HG03342 (cell line): ENCODE measurements at regions not wholly inside any gene's neighbourhood (a gene's known extent, or its start where the extent isn't known, plus 50 kb on each side); places are given as distances from the start of the nearest gene placed in this dataset.
"Not testable (repeated sequence)": the region's sequence is repeated elsewhere in the genome, so short reads cannot be mapped to it uniquely, and the experiment has no call there.

Experiments used
- ATAC-seq: cut with Tn5 transposase; IDR thresholded peaks from one replicate; pipeline ENCODE4 v1.9.1; 2021; ENCODE audit warnings: mild to moderate bottlenecking, moderate library complexity; ENCODE audit not compliant: unreplicated experiment

DNA sequence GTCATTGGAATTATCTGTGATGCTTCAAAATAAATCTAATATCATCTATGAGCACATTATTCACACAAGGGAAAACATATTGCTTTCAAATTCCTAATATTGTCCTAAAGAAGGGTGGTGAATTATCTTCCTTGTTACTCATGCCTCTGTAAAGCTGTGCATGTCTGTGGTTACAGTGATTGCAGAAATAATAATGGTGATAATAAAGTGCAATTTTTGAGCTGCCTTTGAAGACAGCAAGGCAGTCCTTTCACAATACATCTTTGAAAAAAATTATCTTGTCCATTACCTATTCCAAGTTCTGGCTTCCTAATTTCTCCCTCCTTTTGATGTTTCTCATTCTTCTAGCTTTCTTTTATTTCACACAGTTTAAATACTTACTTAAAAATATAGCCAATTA, 442.1 kb upstream of the EYS start:
- no peak for ATAC-seq

GRCh38 chr6:66145867-66146266, 438.8 kb upstream of the EYS start:
- no peak for ATAC-seq

DNA sequence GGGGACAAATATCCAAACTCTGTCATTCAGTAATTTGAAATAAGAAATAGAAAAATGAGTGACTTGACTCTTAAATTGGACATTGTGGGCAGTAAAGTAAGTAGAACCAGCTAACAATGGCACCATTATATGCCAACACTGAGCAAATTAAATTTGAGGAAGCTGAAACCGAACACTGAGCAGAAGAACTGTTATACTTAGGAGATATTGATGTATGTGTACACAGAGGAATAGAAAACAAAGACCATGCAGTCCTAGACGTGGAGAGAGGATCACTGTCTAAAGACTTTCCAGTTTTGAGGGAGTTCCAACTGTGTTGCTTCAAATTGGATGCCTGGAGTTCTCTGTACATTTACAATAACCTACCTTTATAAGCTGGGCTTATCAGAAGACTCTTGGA, 427.0 kb upstream of the EYS start:
- no peak for ATAC-seq

- ATAC-seq, result no peak
Measured at GRCh38 chr6:66128656-66129055, 421.6 kb upstream of the EYS start.

- ATAC-seq, result no peak
Measured at GRCh38 chr6:66128243-66128642, 421.2 kb upstream of the EYS start.

DNA sequence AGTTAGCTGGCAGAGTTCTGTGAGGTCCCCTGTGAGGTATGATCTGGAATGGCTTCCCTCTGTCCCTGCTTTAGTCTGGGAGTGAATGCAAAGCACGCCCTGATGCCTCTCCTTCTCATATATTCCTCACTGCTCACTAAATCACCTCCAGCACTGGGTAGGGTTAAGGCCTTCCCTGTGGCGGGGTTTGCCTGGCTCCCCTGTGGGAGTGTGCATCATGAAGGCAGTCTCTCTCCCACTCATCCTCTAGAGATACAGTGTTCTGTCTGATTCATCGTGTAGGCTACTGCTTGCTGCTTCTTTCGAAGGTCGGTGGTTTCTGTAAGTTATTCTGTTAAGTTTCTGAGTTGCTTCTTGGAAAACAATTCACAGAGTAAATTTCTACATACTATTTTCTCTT, 420.0 kb upstream of the EYS start:
- no peak for ATAC-seq

DNA sequence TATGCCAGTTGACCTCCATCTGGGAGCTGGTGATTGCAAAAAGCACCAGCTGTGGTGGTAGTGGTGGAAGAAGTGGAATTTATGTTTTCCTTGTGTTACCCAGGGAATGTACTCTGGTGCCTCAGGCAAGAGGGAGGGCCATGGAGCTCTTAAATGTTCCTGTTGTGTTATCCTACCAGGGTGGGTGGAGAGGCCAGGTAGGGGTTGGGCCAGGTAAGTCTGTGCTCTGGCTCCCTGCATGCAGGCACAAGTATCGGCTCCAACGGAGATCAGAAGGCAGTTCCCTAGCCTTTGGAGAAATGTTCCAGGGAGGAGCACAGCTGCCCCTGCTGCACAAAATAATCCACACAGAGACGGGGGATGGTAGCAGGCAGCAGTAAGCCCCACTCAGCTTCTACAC, 419.3 kb upstream of the EYS start:
- ATAC-seq, result no peak

- no peak for ATAC-seq
Measured at GRCh38 chr6:66103954-66104353, 396.9 kb upstream of the EYS start.

DNA sequence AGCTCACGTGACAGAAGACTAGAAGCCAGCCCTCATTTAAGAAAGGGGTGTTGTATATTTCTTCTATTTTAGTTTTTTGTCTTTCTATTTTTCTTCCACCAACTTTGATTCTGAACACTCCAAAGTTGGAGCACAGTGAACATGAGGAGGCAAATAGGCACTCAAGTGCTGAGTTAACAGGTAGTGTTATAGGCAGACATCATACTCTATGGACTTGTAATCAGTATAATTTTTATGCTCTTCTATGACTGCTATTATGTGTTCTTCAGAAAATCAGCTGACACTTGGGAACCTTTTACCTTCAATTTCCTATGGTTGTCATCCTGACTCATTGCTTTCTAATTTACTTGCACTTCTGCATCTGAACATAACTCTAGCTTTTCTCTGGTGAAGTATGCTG, 396.3 kb upstream of the EYS start:
- no peak for ATAC-seq

GRCh38 chr6:66096679-66097078, 389.7 kb upstream of the EYS start:
- ATAC-seq, result no peak

DNA sequence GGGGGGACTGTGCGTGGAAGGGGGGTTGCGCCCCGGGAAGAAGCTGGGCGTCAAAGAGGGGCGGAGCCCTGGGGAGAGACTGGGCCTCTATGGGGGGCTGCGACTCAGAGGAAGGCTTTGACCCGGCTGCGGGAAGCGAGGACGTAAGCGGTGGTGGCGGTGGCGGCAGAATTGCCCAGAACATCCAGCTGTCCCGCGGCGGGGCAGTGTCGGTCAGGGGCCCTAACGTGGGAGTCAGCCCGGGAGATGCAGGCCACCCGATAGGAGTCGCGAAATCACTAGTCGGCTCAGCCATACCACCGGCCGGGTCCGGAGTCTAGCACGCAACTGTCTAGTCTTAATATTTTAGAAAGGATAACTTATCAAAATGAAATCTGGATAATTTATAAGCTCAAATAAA, 387.6 kb upstream of the EYS start:
- ATAC-seq, result no peak

- not testable (repeated sequence) for ATAC-seq
Measured at GRCh38 chr6:66092306-66092705, 385.3 kb upstream of the EYS start.

DNA sequence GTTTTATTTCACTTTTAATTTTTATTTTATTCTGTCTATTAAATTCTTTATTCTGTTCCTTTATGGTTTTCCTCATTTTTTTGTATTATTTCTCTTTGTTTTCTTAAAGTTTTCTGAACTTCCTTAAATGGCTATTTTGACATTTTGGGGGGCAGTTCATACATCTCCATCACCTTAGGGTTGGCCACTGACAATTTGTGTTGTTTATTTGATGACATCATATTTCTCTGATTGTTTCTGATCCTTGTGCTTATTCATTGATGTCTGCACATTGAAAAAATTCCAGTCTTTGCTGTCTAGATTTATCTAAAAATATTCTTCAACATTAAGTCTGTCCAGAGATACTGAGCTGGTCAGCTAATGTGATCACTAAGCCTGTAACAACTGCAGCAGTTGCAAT, 379.5 kb upstream of the EYS start:
- ATAC-seq, result no peak

- no peak for ATAC-seq
Measured at GRCh38 chr6:66082914-66083313, 375.9 kb upstream of the EYS start.

DNA sequence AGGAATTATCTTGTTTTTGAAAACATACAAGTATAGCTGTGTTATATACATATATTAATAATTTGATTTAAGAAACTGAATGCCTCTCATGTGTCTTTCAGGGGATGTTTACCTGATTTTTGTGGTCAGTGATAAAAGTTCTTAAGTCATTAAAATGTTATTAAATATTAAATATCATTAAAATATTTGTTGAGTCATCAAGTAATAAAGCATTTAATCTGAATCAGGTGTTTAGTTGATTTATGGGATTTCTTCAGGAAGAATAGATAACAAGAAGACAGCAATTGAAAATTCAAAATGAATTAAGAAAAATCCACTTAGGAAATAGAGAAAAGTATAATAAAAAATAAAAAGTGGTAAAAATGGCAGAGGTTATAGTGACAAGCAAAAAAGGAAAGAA, 361.9 kb upstream of the EYS start:
- no peak for ATAC-seq

GRCh38 chr6:66068033-66068432, 361.0 kb upstream of the EYS start:
- ATAC-seq, result no peak

DNA sequence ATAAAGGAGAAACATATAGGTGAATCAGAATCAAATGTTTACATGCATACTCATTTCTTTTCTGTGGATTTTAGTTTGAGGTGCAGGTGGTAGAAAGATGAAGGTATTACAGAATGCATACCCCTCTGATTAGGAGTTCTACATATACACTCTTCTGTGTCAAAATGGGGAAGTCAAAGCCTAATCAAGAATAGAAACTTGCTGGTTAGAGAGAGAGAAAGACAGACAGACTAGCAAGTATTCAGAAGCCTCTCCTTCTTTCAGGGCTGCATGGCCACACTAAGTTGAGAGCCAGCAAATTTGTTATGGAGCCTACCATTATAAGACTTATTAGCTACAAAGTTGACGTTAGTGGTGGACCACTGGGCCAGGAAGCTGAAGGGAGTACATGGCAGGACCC, 358.3 kb upstream of the EYS start:
- ATAC-seq, result no peak

- no peak for ATAC-seq
Measured at GRCh38 chr6:66057034-66057433, 350.0 kb upstream of the EYS start.

DNA sequence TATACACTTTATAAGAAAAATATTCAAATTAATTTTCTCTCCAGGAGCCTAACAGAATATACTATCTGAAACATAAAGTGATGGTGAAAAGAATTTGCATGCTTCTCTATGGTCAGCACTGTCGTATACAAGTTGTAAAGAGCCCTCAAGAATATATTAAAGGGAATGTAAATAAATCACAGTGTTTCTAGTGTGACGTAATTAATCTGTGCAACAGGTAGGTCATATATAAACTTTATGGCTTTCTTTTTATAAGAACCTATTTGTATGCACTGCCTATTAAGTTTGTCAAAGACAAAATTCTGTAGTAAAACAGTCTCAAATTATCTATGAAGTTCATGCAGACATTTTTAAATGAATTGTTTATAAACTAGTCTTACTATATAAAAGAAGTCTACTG, 347.9 kb upstream of the EYS start:
- ATAC-seq, result no peak

DNA sequence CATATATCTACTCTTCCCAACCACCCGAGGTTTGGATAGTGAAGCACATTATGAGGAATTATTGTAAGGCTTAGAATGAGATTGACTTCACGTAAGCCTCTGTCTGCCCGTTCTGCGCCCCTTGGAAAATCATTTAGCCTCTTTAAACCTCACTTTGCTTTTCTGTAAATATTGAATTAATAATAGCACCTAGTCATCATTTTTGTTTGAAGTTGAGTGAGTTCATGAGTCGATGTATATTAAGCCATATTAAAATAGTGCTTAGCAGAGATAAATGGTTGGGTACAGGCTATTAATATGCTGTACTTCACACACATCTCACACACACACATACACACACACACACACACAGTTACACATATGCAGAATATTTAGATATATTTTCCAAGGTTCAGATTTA, 344.8 kb upstream of the EYS start:
- no peak for ATAC-seq

GRCh38 chr6:66048684-66049474, 341.9 kb upstream of the EYS start:
- ATAC-seq, result no peak

DNA sequence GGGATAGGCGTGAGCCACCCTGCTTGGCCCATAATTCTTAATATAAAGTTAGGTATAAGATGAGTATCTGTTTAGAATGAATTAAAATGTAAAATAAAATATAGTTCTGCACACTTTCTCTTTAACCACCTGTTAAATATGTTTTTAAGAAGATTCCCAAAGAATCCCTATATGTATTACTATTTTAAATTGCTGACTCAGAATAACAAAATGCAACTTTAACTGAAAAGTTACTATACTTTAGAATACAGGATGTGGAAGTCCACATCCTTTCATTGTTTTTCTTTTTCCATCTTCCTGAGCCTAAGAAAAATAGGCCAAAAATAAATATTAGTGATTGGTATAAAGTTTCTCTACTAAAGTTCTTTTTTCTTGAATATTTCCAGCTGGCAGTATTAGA, 325.6 kb upstream of the EYS start:
- no peak for ATAC-seq

- ATAC-seq, result no peak
Measured at GRCh38 chr6:66029391-66029790, 322.4 kb upstream of the EYS start.
